Breast epithelium (tissue), 4 donors: ENCODE measurements at regions not wholly inside any gene's neighbourhood (a gene's known extent, or its start where the extent isn't known, plus 50 kb on each side); places are given as distances from the start of the nearest gene placed in this dataset.

ENCODE experiments used
- DNase-seq, 2 donors: peaks; one replicate each; pipeline ENCODE4 v3.0.0-alpha.2; 2019; ENCODE audit warnings: low spot score in 2 of 2
- H3K27ac ChIP-seq, 2 donors: fragments of 200-600 bp; sonication (generic) in 1 of 2; one replicate each; pipeline ENCODE4 v1.5.1; 2016 to 2019; ENCODE audit warnings: mild to moderate bottlenecking in 1 of 2
- H3K27me3 ChIP-seq, 2 donors: fragments of 200-600 bp; sonication (generic) in 1 of 2; one replicate each; pipeline versions ENCODE4 v1.5.1 to v1.6.0; 2017 to 2019; ENCODE audit warnings: control low read depth in 1 of 2, mild to moderate bottlenecking in 1 of 2
- H3K36me3 ChIP-seq: fragments of 200-600 bp; one replicate; pipeline ENCODE4 v1.5.1; 2019
- H3K4me1 ChIP-seq, 2 donors: fragments of 200-600 bp; sonication (generic); one replicate each; pipeline ENCODE4 v1.5.1; 2016 to 2019; ENCODE audit warnings: control low read depth in 1 of 2
- H3K4me3 ChIP-seq, 3 donors: fragments of 200-600 bp; sonication (generic); 1 replicate in 2 of 3; 2 replicates in 1 of 3; pipeline ENCODE4 v1.5.1; 2016 to 2019; ENCODE audit warnings: mild to moderate bottlenecking in 3 of 3, moderate library complexity in 2 of 3
- H3K9me3 ChIP-seq, 2 donors: fragments of 200-600 bp; sonication (generic) in 1 of 2; one replicate each; pipeline ENCODE4 v1.5.1; 2016 to 2019; ENCODE audit warnings: control low read depth in 1 of 2
- CTCF ChIP-seq, 3 donors: fragments of 450-650 bp; IDR thresholded peaks; one replicate each; pipeline ENCODE4 v1.5.1; 2016 to 2017; ENCODE audit warnings: antibody characterized with exemption in 3 of 3, mild to moderate bottlenecking in 3 of 3, moderate library complexity in 3 of 3
- POLR2A ChIP-seq: fragments of 450-650 bp; IDR thresholded peaks from one replicate; pipeline ENCODE4 v1.6.1; 2016; ENCODE audit warnings: antibody characterized with exemption, mild to moderate bottlenecking, moderate library complexity
- POLR2AphosphoS5 ChIP-seq, 3 donors: sonication (generic); formaldehyde crosslinking; IDR thresholded peaks; one replicate each; pipeline ENCODE4 v1.6.1; 2017; ENCODE audit warnings: antibody characterized with exemption in 3 of 3
- intact Hi-C: fragments of 100-400 bp; cut with DNase I; formaldehyde crosslinking; loops from one replicate; pipeline ENCODE4 v1.15.1; 2023; ENCODE audit warnings: low total_unique reads

- no peak for DNase-seq
- H3K27ac ChIP-seq, result no peak overlapping the region
- H3K4me1 ChIP-seq, result no peaks in the 10 kb centered on the region
- no peaks in the 10 kb centered on the region for H3K27me3 ChIP-seq
- intact Hi-C loops, result no loop called here
- H3K36me3 ChIP-seq, result no peaks in the 10 kb centered on the region
- no peaks in the 10 kb centered on the region for H3K9me3 ChIP-seq
- TF ChIP-seq POLR2A (no peak), CTCF (IDR thresholded peaks at IDR 0.05) (peak; percentile 51 to 79 (median 78))
- H3K4me3 ChIP-seq, result no peak overlapping the region
Observed at GRCh38 chr6:18323935-18324705, 59.8 kb upstream of the DEK start.

- no peaks in the 10 kb centered on the region for H3K27me3 ChIP-seq
- no peak overlapping the region for H3K4me3 ChIP-seq
- intact Hi-C loops, result no loop called here
- H3K27ac ChIP-seq, result no peak overlapping the region
- no peaks in the 10 kb centered on the region for H3K9me3 ChIP-seq
- H3K36me3 ChIP-seq, result no peaks in the 10 kb centered on the region
- H3K4me1 ChIP-seq, result no peaks in the 10 kb centered on the region
- TF ChIP-seq POLR2A, result no peak
- no peak for DNase-seq
Observed at GRCh38 chr6:18317850-18318249, 53.5 kb upstream of the DEK start.

GRCh38 chr6:18314317-18314997, 50.1 kb upstream of the DEK start:
- no peak for TF ChIP-seq CTCF (IDR thresholded peaks at IDR 0.05)
- no peak for TF ChIP-seq POLR2A
- TF ChIP-seq POLR2AphosphoS5 (IDR thresholded peaks at IDR 0.05), result no peak
- Histone ChIP-seq H3K27ac (no peak overlapping the region), H3K9me3 (no peaks in the 10 kb centered on the region), H3K4me3 (no peak overlapping the region), H3K27me3 (no peaks in the 10 kb centered on the region), H3K4me1 (no peaks in the 10 kb centered on the region), H3K36me3 (no peaks in the 10 kb centered on the region)
- intact Hi-C loops, result no loop called here
- DNase-seq, result no peak
